Mesendoderm (in vitro differentiated cells): ENCODE measurements at regions not wholly inside any gene's neighbourhood (a gene's known extent, or its start where the extent isn't known, plus 50 kb on each side); places are given as distances from the start of the nearest gene placed in this dataset.

Experiments used
- DNase-seq: peaks from one replicate; pipeline ENCODE4 v3.0.0; 2013
- H2AK5ac ChIP-seq: 2 replicates; pipeline ENCODE4 v1.6.1; 2013; ENCODE audit warnings: low read length, inconsistent platforms
- H2BK120ac ChIP-seq: 2 replicates; pipeline ENCODE4 v1.6.1; 2013; ENCODE audit warnings: low read depth, mild to moderate bottlenecking, low read length, moderate library complexity, mixed read lengths
- H2BK15ac ChIP-seq: replicated peaks from 2 replicates; pipeline ENCODE4 v1.6.1; 2013; ENCODE audit warnings: low read depth, mild to moderate bottlenecking, moderate library complexity
- H2BK5ac ChIP-seq: 2 replicates; pipeline ENCODE4 v1.6.1; 2013; ENCODE audit warnings: low read length, inconsistent platforms
- H3K18ac ChIP-seq: 2 replicates; pipeline ENCODE4 v1.6.1; 2013; ENCODE audit warnings: mild to moderate bottlenecking, low read length, mixed read lengths
- H3K23ac ChIP-seq: one replicate; pipeline ENCODE4 v1.6.1; 2013; ENCODE audit warnings: low read length
- H3K27ac ChIP-seq: 2 replicates; pipeline ENCODE4 v1.5.1; 2013; ENCODE audit warnings: low read depth, mild to moderate bottlenecking, inconsistent platforms, low read length, moderate library complexity
- H3K27me3 ChIP-seq: 2 replicates; pipeline ENCODE4 v1.6.1; 2013; ENCODE audit warnings: low read length, control low read depth, mild to moderate bottlenecking, inconsistent platforms; ENCODE audit not compliant: insufficient read depth, poor library complexity
- H3K36me3 ChIP-seq: 2 replicates; pipeline ENCODE4 v1.6.1; 2013; ENCODE audit warnings: low read length, inconsistent platforms; ENCODE audit not compliant: control insufficient read depth, insufficient read depth
- H3K4ac ChIP-seq: one replicate; pipeline ENCODE4 v1.6.1; 2013; ENCODE audit warnings: low read depth, mild to moderate bottlenecking, low read length, moderate library complexity
- H3K4me1 ChIP-seq: 2 replicates; pipeline ENCODE4 v1.6.1; 2013; ENCODE audit warnings: low read depth, low read length, inconsistent platforms; ENCODE audit not compliant: control insufficient read depth
- H3K4me2 ChIP-seq: 2 replicates; pipeline ENCODE4 v1.6.1; 2013; ENCODE audit warnings: low read length
- H3K4me3 ChIP-seq: 2 replicates; pipeline ENCODE4 v1.5.1; 2013; ENCODE audit warnings: mild to moderate bottlenecking, low read length
- H3K56ac ChIP-seq: one replicate; pipeline ENCODE4 v1.6.1; 2013; ENCODE audit warnings: low read length
- H3K79me1 ChIP-seq: 2 replicates; pipeline ENCODE4 v1.6.1; 2013; ENCODE audit warnings: low read length, inconsistent platforms
- H3K79me2 ChIP-seq: 2 replicates; pipeline ENCODE4 v1.6.1; 2013; ENCODE audit warnings: mild to moderate bottlenecking, low read length; ENCODE audit not compliant: control insufficient read depth, insufficient read depth
- H3K9ac ChIP-seq: 2 replicates; pipeline ENCODE4 v1.6.1; 2013; ENCODE audit warnings: low read length, inconsistent platforms
- H4K5ac ChIP-seq: one replicate; pipeline ENCODE4 v1.6.1; 2013; ENCODE audit warnings: low read length
- H4K8ac ChIP-seq: one replicate; pipeline ENCODE4 v1.6.1; 2013; ENCODE audit warnings: low read depth, mild to moderate bottlenecking, control low read depth, low read length, moderate library complexity
- WGBS: extraction: QIAGEN DNeasy Blood & Tissue Kit; methylation state at CpG from one replicate; pipeline ENCODE4 v1.1.7; 2013; ENCODE audit warnings: low lambda C conversion rate, missing lambda C conversion rate; ENCODE audit not compliant: insufficient coverage; ENCODE audit errors: extremely low coverage; 5-methylcytosine and 5-hydroxymethylcytosine counted together

- Histone ChIP-seq H3K27me3 (no peaks in the 10 kb centered on the region), H3K18ac (no peak overlapping the region), H2BK15ac (no peak overlapping the region), H3K79me1 (no peaks in the 10 kb centered on the region), H3K9ac (no peak overlapping the region), H3K4me3 (no peak overlapping the region), H3K4me2 (no peak overlapping the region), H3K23ac (no peak overlapping the region), H2AK5ac (no peak overlapping the region), H3K4ac (no peak overlapping the region), H3K56ac (no peak overlapping the region), H2BK120ac (no peak overlapping the region), H3K27ac (no peak overlapping the region), H2BK5ac (no peak overlapping the region), H3K4me1 (no peaks in the 10 kb centered on the region), H4K8ac (no peak overlapping the region), H3K36me3 (no peaks in the 10 kb centered on the region), H3K79me2 (no peaks in the 10 kb centered on the region), H4K5ac (no peak overlapping the region)
- peak; percentile 63 for DNase-seq
- no CpG with 5 or more reads among the region's 4 CpGs for WGBS
Measured at GRCh38 chr2:13193075-13193474, 476.3 kb downstream of the TRIB2 start.

- H2BK15ac ChIP-seq = no peak overlapping the region
Measured at GRCh38 chr2:13193900-13194299, 477.2 kb downstream of the TRIB2 start.

GRCh38 chr2:13195270-13195669 lies 478.5 kb downstream of the TRIB2 start:
- H3K18ac ChIP-seq = no peak overlapping the region
- no peak overlapping the region for H2AK5ac ChIP-seq
- no peak overlapping the region for H3K4me3 ChIP-seq
- H3K36me3 ChIP-seq = no peaks in the 10 kb centered on the region
- WGBS = no CpG with 5 or more reads among the region's 1 CpG
- no peak overlapping the region for H4K8ac ChIP-seq
- no peaks in the 10 kb centered on the region for H3K27me3 ChIP-seq
- H3K4ac ChIP-seq = no peak overlapping the region
- H3K4me2 ChIP-seq = no peak overlapping the region
- no peak overlapping the region for H2BK15ac ChIP-seq
- H3K9ac ChIP-seq = no peak overlapping the region
- H3K4me1 ChIP-seq = no peaks in the 10 kb centered on the region
- no peaks in the 10 kb centered on the region for H3K79me1 ChIP-seq
- H3K56ac ChIP-seq = no peak overlapping the region
- no peaks in the 10 kb centered on the region for H3K79me2 ChIP-seq
- no peak overlapping the region for H3K27ac ChIP-seq
- no peak overlapping the region for H2BK120ac ChIP-seq
- H3K23ac ChIP-seq = no peak overlapping the region
- DNase-seq = no peak
- H2BK5ac ChIP-seq = no peak overlapping the region
- no peak overlapping the region for H4K5ac ChIP-seq

More at GRCh38 chr2:13193900-13194299, 477.2 kb downstream of the TRIB2 start:
- Histone ChIP-seq H2AK5ac (no peak overlapping the region), H3K79me1 (no peaks in the 10 kb centered on the region), H3K4me2 (no peak overlapping the region), H3K27ac (no peak overlapping the region), H3K79me2 (no peaks in the 10 kb centered on the region), H3K36me3 (no peaks in the 10 kb centered on the region), H3K56ac (no peak overlapping the region), H3K4me1 (no peaks in the 10 kb centered on the region), H3K27me3 (no peaks in the 10 kb centered on the region), H3K23ac (no peak overlapping the region), H3K18ac (no peak overlapping the region), H3K4ac (no peak overlapping the region), H4K5ac (no peak overlapping the region), H3K4me3 (no peak overlapping the region), H2BK5ac (no peak overlapping the region), H2BK120ac (no peak overlapping the region), H4K8ac (no peak overlapping the region), H3K9ac (no peak overlapping the region)
- WGBS = no CpG with 5 or more reads among the region's 1 CpG
- DNase-seq = peak; percentile 72

- H2BK15ac ChIP-seq = no peak overlapping the region
Measured at GRCh38 chr2:13197248-13197647, 480.5 kb downstream of the TRIB2 start.

GRCh38 chr2:13201924-13202323 lies 485.2 kb downstream of the TRIB2 start:
- no peak overlapping the region for H4K8ac ChIP-seq
- no peak overlapping the region for H3K56ac ChIP-seq
- no peak overlapping the region for H2BK120ac ChIP-seq
- H3K4me1 ChIP-seq = no peaks in the 10 kb centered on the region
- H3K27me3 ChIP-seq = no peaks in the 10 kb centered on the region
- H2BK5ac ChIP-seq = no peak overlapping the region
- no peak overlapping the region for H3K4ac ChIP-seq
- no peak overlapping the region for H3K9ac ChIP-seq
- H3K23ac ChIP-seq = no peak overlapping the region
- WGBS = no CpG with 5 or more reads among the region's 2 CpGs
- no peak overlapping the region for H2BK15ac ChIP-seq
- H3K36me3 ChIP-seq = no peaks in the 10 kb centered on the region
- H2AK5ac ChIP-seq = no peak overlapping the region
- H3K27ac ChIP-seq = no peak overlapping the region
- H3K79me2 ChIP-seq = no peaks in the 10 kb centered on the region
- H3K79me1 ChIP-seq = no peaks in the 10 kb centered on the region
- no peak overlapping the region for H3K18ac ChIP-seq
- H3K4me2 ChIP-seq = no peak overlapping the region
- DNase-seq = peak; percentile 12
- H3K4me3 ChIP-seq = no peak overlapping the region
- no peak overlapping the region for H4K5ac ChIP-seq

More at GRCh38 chr2:13197248-13197647, 480.5 kb downstream of the TRIB2 start:
- Histone ChIP-seq H3K56ac (no peak overlapping the region), H3K23ac (no peak overlapping the region), H3K27ac (no peak overlapping the region), H3K79me1 (no peaks in the 10 kb centered on the region), H3K9ac (no peak overlapping the region), H3K4me3 (no peak overlapping the region), H3K18ac (no peak overlapping the region), H2BK120ac (no peak overlapping the region), H3K36me3 (no peaks in the 10 kb centered on the region), H4K8ac (no peak overlapping the region), H3K4ac (no peak overlapping the region), H4K5ac (no peak overlapping the region), H3K4me2 (no peak overlapping the region), H2BK5ac (no peak overlapping the region), H3K27me3 (no peaks in the 10 kb centered on the region), H2AK5ac (no peak overlapping the region), H3K4me1 (no peaks in the 10 kb centered on the region), H3K79me2 (no peaks in the 10 kb centered on the region)
- DNase-seq = no peak
- WGBS = no CpG with 5 or more reads among the region's 1 CpG

GRCh38 chr2:13212115-13212514 lies 495.4 kb downstream of the TRIB2 start:
- Histone ChIP-seq H3K27ac (no peak overlapping the region), H3K27me3 (no peaks in the 10 kb centered on the region), H3K9ac (no peak overlapping the region), H2BK5ac (no peak overlapping the region), H3K56ac (no peak overlapping the region), H4K5ac (no peak overlapping the region), H3K79me2 (no peaks in the 10 kb centered on the region), H2BK120ac (no peak overlapping the region), H3K4me2 (no peak overlapping the region), H3K4ac (no peak overlapping the region), H3K79me1 (no peaks in the 10 kb centered on the region), H3K36me3 (no peaks in the 10 kb centered on the region), H3K23ac (no peak overlapping the region), H4K8ac (no peak overlapping the region), H3K4me3 (no peak overlapping the region), H3K18ac (no peak overlapping the region), H2BK15ac (no peak overlapping the region), H3K4me1 (no peaks in the 10 kb centered on the region), H2AK5ac (no peak overlapping the region)
- no peak for DNase-seq
